ENCODE measurements at regions not wholly inside any gene's neighbourhood (a gene's known extent, or its start where the extent isn't known, plus 50 kb on each side); places are given as distances from the start of the nearest gene placed in this dataset.
"Not testable (repeated sequence)": the region's sequence is repeated elsewhere in the genome, so short reads cannot be mapped to it uniquely, and the experiment has no call there.

DNA sequence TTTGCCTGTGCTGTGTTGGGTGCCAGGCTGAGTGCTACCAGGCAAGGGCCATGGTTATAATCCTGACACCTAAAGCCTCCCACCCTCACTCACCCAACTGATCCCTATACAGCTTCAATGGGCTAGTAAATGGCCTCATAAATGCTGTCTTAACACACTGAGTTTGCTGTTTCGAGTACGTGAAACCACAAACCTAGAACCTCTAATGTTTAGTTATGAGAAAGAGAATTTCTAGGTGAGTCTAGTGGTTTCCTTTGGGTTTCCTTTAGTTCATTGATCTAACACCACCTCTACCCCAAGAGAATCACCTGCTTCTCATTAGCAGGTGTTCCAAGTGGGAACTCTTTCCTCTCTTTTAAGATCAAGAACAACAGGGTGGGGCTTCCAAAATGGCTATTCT, 172.0 kb downstream of the MC4R start:
- DNase-seq, result no peak

DNA sequence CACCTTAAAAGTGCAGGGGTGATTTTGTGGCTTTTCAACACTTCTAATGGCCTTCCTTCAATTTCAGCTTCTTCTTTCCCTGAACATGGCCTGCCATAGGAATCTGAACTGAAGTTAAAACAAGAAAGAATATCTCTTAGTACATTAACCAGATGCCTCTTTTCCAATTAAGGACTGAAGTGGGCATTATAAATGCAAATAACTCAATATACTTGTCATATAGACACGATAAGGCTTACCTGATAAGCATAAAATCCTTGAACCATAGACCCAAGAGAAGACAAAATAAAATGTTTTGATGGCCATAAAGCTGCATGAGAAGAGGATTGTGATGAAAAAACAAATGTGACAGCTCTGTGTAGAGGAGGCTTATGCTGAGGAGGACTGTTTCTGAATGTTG, 173.1 kb downstream of the MC4R start:
- no peak for DNase-seq

DNA sequence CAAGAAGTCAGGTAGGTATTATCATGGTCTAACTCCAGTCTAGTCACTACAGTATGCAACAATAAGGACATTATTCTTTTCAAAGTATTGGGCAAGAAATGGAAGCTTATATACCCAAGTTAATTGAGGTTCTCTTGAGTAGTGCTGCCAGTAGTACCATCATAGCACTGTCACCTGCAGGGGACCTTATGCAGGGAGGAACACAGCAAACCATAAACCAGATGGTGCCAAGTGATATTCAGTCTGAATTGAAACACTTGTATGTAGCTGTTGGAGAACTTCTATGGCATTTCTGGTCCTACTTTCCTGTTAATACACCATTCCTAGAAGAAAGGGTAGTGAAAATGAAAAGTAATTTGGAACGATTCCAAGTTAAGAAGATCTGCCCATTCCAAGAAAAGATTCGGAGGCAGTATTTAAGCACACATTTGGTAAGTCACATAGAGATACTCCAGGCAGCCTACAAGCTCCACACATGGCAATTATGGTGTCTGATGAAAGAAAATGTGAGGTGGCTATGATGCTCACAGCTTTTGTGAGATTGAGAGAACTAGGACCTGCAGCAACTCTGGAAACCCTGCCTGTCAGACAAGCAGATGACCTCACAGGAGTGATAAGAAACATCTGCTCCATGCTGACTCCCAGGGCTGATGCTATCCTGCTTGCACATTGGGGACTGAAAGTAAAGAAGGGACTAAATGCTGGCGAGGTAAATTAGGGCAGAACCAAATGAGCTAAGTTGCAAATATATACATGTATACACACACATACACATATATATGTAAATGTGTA, 174.7 kb downstream of the MC4R start:
- DNase-seq, result no peak

DNA sequence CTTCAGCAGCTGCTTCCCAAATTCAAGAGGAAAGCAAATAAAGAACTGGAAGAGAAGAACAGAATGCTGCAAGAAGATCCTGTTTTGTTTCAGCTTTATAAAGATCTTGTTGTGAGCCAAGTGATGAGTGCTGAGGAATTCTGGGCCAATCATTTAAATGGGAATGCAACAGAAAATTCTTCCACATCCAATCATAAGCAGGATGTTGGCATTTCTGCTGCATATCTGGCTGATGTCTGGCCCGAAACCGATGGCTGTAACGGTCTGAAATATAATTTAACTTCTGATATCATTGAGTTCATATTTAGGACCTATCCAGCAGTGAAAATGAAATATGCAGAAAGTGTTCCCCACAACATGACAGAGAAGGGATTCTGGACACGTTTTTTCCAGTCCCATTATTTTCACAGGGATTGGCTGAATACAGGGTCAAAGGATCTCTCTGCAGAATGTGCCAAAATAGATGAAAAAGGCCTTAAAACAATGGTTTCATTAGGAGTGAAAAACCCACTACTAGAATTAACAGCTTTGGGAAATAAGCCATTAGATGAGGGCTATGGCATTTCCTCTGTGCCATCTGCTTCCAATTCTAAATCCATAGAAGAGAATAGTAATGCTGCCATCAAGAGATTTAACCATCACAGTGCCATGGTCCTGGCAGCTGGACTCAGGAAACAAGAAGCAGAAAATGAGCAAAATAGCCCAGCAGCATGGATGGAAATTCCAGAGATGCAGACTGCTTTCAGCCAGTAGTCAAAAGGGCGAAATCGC, 175.6 kb downstream of the MC4R start:
- DNase-seq, result no peak

DNA sequence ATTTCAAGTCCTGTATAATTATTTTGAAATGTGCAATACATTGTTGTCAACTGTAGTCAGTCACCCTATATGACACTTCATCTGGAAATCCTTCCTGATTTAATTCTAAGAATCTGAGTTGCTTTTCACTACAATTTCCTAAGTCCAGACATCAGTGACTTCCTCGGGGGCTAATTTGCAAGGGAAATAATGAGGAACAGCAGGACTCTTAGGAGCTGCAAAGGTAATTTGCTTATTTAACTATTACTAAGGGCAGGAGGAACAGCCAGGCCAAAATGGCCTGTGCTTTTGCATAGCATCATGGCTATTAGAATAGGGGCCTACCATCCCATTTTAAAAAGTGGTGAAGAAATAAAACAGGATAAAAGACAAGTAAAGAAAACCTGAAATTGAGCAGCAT, 178.8 kb downstream of the MC4R start:
- no peak for DNase-seq

DNA sequence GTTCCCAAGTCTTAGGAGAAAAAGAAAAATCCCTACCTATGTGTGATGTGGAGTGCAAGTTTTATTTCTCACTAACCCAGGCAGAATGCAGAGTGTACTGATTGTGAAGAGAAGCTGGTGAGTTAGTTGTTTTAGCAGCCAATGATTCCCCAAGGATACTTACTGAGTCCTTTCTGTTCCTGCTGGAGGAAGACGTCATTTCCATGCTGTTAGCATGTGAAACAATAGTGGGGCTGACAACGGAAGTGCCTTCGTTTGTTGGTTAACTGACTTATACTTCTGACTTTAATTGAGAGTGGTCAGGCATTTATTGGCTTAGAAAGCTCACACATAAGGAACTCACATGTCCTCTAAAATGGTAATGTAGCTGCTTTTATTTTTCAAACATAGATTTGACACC, 180.6 kb downstream of the MC4R start:
- no peak for DNase-seq

DNA sequence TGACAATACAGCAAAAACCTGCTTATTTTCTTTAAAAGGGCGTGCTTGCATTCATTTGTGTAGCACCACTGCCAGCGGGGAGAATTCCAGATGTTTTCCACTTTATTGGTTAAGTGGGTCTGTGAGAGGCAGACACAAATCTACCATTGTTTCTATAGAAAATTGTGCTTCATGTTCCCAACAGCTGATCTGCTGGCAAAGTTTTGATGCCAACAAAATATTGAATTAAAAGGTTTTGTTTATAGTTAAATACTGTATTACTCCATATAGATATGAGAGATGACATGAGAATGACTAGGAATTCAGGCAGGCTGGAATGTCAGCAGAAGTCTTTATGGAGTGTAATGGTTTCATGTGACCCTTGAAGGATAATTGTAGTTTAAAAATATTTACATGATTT, 182.7 kb downstream of the MC4R start:
- no peak for DNase-seq

DNA sequence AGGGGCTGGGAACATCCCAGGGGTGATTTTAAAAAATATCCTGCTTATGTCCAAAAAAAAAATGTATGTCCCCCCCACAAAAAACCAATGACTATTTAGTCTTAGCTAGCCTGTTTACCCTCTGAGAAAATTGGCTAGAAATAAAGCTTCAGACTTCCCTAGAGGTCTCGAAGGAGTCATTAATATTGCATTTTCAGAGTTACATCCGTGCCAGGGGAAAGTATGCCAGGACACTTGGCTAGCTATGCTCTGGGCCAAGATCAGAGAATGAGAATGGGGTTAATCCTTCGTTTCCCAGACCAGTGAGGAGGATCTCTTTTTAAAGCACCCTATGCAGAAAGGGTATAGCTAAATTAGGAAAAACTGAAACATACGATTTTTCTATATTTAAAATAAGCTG, 183.6 kb downstream of the MC4R start:
- no peak for DNase-seq

DNA sequence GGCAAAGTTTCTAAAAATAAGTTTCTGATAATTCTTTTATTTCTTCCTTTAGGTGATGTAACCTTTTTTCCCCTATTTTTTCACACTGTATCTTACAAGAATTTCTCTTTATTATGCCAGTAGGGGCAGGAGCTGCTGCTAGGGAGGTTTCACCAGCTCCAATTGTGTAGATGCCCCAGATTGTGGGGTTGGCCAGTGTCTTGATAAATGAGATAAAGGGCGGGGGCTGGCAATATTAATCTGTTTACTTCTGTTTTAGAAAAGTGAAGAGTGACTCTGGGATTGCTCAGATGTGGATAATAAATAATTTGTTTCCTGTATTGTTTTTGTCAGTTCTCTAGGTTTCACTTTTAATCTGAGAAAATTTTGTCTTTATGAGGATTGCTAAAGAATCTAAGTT, 190.4 kb downstream of the MC4R start:
- no peak for DNase-seq

DNA sequence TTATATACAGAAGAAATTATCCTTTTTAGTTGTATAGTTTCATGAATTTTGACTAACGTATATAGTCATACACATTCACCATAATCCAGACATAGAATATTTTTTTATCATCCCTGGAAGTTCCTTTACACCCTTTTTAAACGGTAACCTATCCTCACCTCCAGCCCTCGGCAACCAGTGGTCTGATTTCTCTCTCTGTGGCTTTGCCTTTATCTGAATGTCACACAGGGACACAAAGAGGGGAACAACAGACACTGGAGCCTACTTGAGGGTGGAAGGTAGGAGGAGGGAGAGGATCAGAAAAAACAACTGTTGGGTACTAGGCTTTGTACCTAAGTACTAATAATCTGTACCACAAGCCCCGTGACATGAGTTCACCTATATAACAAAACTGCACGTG, 191.9 kb downstream of the MC4R start:
- DNase-seq, result no peak

DNA sequence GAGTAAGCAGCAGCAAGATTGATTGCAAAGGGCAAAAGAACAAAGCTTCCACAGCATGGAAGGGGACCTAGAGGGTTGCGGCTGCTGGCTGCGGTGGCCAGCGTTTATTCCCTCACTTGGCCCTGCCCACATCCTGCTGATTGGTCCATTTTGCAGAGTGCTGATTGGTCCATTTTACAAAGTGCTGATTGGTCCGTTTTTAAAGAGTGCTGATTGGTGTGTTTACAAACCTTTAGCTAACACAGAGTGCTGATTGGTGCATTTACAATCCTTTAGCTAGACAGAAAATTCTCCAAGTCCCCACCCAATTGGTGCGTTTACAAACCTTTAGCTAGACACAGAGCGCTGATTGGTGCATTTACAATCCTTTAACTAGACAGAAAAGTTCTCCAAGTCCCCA, 194.4 kb downstream of the MC4R start:
- not testable (repeated sequence) for DNase-seq

DNA sequence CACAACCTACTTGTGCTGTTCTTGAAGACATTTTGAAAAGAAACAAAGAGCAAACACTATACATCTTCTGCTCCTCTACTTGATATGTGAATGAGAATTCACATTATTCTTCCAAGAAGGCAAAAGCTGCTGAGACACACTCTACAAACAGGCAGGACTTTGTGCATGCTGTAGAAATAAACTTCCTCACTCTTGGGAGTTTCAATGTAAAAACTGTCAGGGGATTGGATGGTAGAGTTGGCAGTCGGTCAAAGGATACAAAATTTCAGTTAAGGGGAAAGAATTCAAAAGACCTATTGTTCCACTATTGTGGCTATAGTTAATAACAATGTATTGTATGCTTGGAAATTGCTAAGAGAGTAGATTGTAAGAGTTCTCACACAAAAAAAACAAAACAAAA, 196.3 kb downstream of the MC4R start:
- DNase-seq, result no peak

DNA sequence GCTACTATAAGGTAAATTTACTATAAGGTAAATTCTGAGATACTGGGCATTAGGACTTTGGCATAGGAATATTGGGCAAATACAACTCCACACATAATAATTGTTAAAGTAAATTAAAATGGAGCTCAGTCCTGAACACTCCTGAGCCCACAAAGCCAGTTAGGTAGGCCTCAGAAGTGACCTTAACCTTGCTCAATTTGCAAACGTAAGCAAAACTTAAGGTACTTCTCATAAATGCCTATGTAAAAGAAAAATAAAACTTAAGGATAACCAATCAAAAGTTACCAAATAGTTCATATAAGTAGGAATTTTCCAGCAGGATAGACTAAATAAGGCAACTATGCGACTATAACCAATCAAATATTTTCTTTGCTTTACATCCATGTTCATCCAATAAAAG, 197.7 kb downstream of the MC4R start:
- no peak for DNase-seq

DNA sequence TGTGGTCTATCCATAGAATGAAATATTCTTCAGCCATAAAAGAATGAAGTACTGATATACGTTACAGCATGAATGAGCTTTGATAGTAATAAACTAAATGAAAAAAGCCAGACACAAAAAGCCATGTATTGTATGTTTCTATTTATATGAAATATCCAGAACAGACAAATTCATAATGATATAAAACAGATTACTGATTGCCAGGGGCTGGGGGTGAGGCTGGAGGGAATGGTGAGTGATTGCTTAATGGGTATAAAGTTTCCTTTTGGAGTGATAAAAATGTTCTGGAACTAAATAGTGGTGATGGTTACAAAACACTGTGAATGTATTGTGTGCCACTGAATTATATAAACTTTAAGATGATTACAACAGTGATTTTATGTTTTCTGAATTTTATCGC, 200.5 kb downstream of the MC4R start:
- no peak for DNase-seq

DNA sequence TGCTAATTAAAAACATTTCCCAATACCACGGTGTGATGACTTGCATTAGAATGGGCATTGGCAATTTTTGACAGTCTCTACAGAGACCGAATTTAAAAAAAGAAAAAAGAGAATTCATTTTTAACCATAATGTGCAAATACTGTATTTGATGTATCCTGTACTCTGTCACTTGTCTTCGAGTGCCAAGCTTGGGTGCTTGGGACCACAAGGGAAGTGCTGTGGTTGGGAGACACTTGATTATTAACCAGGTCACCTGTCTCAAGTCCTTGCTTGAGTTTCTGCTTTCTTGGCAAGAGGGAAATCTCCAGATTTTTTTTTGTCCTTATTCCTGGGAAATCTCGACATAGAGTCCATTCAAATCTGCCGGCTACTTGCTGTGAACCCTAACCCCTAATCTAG, 209.0 kb downstream of the MC4R start:
- no peak for DNase-seq

DNA sequence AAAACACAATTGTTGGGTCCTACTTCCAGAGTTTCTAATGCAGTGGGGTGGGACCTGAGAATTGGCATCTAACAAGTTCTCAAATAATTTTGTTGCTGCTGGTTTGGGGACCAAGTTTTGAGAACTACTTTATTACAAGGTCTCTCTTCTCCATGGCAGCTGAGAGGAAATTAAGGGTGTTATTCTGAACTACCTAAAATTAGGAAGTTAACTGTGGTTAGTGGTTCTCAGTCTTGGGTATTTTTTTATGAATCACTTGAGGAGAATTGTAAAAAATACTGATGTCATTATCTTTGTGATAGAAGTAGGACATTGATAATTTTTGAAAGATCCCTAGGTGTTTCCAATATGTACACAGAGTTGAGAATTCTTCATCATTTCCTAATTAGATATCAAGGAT, 210.2 kb downstream of the MC4R start:
- no peak for DNase-seq

DNA sequence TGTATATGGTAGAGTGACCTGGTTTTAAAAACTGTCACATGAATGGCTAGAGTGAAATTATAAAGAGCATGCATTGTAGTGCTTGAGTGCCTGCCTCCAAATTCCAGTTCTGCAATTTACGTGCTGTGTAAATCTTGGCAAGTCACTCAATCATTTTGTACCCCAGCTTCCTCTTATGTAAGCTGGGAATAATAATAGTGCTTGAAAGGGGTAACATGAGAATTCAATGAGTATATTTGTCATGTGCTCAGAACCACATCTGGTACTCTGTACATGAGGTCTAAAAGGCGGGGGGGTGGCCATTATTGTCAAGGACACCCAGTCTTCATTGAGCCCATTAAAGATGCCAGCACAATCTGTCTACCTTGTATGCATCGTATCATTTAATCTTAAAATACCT, 214.8 kb downstream of the MC4R start:
- DNase-seq, result no peak

DNA sequence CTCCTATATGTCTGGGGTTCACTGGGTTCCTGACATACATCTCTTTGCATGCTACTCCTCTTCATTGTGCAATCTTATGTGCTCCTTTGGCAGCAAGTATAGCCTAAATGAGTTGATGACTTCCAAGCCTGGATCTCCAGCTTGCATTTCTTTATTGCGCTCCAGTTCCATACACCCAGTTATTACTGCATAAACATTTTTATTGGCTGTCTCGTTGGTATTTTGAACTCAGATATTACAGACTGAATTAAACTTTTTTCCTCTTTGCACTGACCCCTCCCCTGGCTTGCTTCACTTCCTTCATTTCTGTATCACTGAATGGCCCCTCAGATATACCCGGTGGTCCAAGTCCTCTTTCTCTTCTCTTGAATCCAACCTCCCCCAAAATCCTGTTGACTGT, 219.2 kb downstream of the MC4R start:
- DNase-seq, result no peak

DNA sequence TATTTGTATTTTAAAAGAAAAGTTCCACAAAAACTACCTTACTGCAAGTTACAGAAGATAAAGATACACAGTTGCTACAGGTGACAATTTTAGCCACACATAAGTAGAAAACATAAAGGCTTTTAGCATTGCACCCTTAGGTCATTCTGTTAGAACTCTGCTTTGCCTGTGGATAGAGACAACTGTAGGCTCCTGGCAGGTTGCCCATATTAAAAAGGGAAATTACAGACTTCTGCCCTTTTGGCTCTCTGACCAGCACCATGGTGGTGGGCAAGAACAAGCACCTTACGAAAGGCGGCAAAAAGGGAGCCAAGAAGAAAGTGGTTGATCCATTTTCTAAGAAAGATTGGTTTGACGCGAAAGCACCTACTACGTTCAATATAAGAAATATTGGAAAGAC, 223.3 kb downstream of the MC4R start:
- no peak for DNase-seq

DNA sequence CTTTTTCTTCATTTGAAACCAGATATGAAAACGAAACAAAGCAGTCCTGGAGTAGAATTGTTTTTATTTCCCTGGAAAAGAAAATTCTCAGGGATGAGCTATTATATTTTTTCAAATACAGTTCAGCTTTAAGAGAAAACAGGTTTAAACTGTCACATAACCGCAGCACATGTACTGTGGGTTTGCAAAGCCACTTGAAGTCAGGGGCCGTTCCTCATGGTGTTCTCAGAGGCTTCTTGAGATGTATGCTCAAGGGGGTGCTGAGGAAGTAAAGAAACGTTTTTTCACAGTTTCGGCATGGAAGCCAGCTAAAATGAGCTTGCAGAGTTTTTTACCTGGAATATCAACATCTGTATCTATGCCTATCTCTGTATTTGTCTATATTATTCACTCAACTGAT, 225.3 kb downstream of the MC4R start:
- DNase-seq, result no peak

DNA sequence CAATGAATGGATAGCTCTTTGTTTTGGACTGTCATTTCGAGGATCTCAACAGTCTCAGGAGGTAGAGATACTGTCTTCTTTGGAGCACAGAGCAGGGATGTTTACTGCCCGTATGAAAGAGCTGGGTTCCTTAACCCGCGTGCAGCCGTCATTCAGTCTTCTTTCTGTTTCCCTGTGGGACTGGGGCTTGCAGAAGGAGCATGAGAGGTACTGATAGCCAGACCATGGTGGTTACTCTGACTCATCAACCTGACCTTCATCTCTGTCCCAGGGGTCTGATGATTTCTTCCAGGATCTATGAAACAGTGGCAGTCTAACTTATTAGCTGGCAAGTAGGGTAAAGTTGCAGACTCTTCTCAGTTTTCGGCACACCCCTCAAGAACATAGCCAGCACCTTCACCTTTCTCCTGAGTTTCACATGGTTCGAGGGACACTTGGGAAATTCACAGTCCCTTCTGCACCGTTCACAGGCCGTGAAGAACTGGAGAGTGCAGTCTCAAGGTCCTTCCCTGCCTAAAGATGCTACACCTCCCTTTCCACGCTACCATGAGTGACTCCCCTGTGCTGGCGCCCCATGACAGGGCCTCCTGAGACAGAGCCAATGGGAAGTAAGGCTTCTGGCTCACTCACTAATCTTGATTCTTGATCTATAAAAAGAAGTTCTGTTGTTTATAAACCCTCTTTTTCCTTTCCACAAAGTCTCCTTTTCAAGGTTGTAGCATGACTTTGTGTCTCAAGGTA, 226.2 kb downstream of the MC4R start:
- DNase-seq, result no peak

DNA sequence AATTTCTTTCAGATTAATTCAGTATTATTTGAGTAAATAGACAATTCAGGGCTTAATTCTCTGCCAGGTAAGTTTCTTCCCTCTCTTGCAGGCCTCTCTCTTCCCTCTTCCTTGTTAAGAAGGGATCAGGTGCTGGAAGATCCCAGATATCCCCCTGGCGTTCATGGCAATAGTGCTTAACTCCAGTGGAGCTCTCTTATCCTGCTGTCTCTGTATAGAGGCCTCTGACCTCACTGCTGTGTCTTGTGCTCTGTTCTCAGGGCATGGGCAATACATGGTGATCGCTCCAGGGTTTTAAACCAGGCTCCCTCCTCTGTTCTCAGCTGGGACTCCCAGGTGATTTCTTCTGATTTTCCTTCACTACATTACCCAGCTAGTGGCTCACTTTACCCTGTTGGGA, 226.8 kb downstream of the MC4R start:
- DNase-seq, result no peak

DNA sequence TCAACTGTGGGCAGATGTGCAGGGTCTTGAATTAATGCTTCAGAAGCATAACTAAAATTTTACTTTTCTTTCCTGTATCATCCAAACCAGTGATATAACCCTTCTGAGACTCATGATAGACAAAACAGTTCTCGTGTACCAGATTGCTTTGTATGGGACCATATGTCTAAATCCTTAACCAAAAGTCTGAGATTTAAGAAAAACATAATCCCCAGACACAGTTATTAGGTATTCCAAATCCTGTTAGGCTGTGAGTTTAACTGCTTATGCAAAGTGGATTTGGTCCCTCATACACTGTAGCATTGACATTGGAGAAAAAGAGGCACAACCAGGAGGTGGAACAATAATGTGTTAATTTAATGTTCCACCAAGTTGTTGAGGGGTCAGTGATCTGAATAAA, 235.0 kb downstream of the PMAIP1 start:
- DNase-seq, result no peak

DNA sequence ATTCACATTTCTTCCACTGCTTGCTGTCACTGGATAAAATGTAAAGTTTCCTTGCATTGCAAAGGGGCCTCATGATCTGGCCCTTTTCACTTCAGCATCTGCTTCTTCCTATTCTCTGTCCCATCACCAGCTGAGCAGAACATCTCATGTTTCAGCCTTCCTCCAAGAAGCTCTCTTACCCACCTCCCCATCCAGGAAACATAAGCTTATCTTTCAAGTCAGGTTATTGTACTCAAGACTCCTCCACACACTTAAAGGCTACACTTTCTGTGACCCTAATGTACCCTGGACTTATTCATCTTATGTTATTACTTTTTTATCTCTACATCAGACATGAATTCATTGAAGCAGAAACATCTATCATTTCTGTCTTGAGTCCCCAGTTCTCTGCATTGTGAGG, 230.5 kb downstream of the PMAIP1 start:
- no peak for DNase-seq

Data from stimulated activated CD4-positive, alpha-beta T cell treated with anti-CD3 and anti-CD28 coated beads, Interleukin-2, amount 100 ng/mL, for 48 hours (primary cell).